Mesenchymal stem cell (in vitro differentiated cells and primary cell): ENCODE measurements at regions not wholly inside any gene's neighbourhood (a gene's known extent, or its start where the extent isn't known, plus 50 kb on each side); places are given as distances from the start of the nearest gene placed in this dataset.

Experiments used
- DNase-seq: peaks from one replicate; pipeline ENCODE4 v3.0.0-alpha.2; 2013
- H2AFZ ChIP-seq: one replicate; pipeline ENCODE4 v1.6.1; 2013; ENCODE audit warnings: low read depth, mild to moderate bottlenecking, control low read depth, inconsistent platforms, low read length, moderate library complexity
- H2AK5ac ChIP-seq: 2 replicates; pipeline ENCODE4 v1.6.1; 2013; ENCODE audit warnings: low read length, moderate library complexity, mild to moderate bottlenecking, inconsistent platforms; ENCODE audit not compliant: severe bottlenecking
- H2BK120ac ChIP-seq: one replicate; pipeline ENCODE4 v1.6.1; 2013; ENCODE audit warnings: low read depth, mild to moderate bottlenecking, inconsistent platforms, low read length, moderate library complexity
- H2BK12ac ChIP-seq, 2 experiments: one replicate each; pipeline ENCODE4 v1.6.1; 2013; ENCODE audit warnings: inconsistent platforms in 2 of 2, low read length in 2 of 2, mild to moderate bottlenecking in 2 of 2, moderate library complexity in 2 of 2, control low read depth in 1 of 2
- H2BK15ac ChIP-seq: one replicate; pipeline ENCODE4 v1.6.1; 2013; ENCODE audit warnings: mild to moderate bottlenecking, low read depth, inconsistent platforms; ENCODE audit not compliant: poor library complexity, severe bottlenecking
- H2BK5ac ChIP-seq: 2 replicates; pipeline ENCODE4 v1.6.1; 2013; ENCODE audit warnings: low read depth, mild to moderate bottlenecking, low read length, control low read depth, inconsistent platforms; ENCODE audit not compliant: poor library complexity, severe bottlenecking
- H3K14ac ChIP-seq, 2 experiments: one replicate each; pipeline ENCODE4 v1.6.1; 2013; ENCODE audit warnings: inconsistent platforms in 2 of 2, low read length in 2 of 2, control low read depth in 1 of 2, mild to moderate bottlenecking in 1 of 2, moderate library complexity in 1 of 2
- H3K18ac ChIP-seq, 2 experiments: one replicate each; pipeline ENCODE4 v1.6.1; 2013; ENCODE audit warnings: inconsistent platforms in 2 of 2, low read length in 2 of 2, control low read depth in 1 of 2, low read depth in 1 of 2, mild to moderate bottlenecking in 1 of 2
- H3K23ac ChIP-seq, 2 experiments: one replicate each; pipeline ENCODE4 v1.6.1; 2013; ENCODE audit warnings: inconsistent platforms in 2 of 2, low read length in 2 of 2, mild to moderate bottlenecking in 2 of 2, moderate library complexity in 2 of 2, control low read depth in 1 of 2
- H3K27ac ChIP-seq: 2 replicates; pipeline ENCODE4 v1.5.1; 2013; ENCODE audit warnings: mild to moderate bottlenecking, moderate library complexity, low read length, control low read depth, inconsistent platforms; ENCODE audit not compliant: poor library complexity, severe bottlenecking
- H3K27me3 ChIP-seq, 2 experiments: 2 replicates each; pipeline versions ENCODE4 v1.6.1 to v1.7.0; 2013; ENCODE audit warnings: low read length in 2 of 2, mild to moderate bottlenecking in 2 of 2, moderate library complexity in 2 of 2, control low read depth in 1 of 2, inconsistent platforms in 1 of 2; ENCODE audit not compliant: control insufficient read depth in 1 of 2, insufficient read depth in 1 of 2
- H3K36me3 ChIP-seq, 2 experiments: 2 replicates each; pipeline versions ENCODE4 v1.6.1 to v1.7.0; 2013; ENCODE audit warnings: low read length in 2 of 2, control low read depth in 1 of 2, inconsistent platforms in 1 of 2, low read depth in 1 of 2, mild to moderate bottlenecking in 1 of 2; ENCODE audit not compliant: insufficient read depth in 2 of 2, control insufficient read depth in 1 of 2
- H3K4ac ChIP-seq, 2 experiments: one replicate each; pipeline ENCODE4 v1.6.1; 2013; ENCODE audit warnings: inconsistent platforms in 2 of 2, low read length in 2 of 2, mild to moderate bottlenecking in 2 of 2, moderate library complexity in 2 of 2, control low read depth in 1 of 2, low read depth in 1 of 2
- H3K4me1 ChIP-seq: 2 replicates; pipeline ENCODE4 v1.6.1; 2013; ENCODE audit warnings: low read depth, low read length, control low read depth; ENCODE audit not compliant: control insufficient read depth, insufficient read depth
- H3K4me2 ChIP-seq: 2 replicates; pipeline ENCODE4 v1.6.1; 2013; ENCODE audit warnings: low read length, mild to moderate bottlenecking, inconsistent platforms; ENCODE audit not compliant: poor library complexity, severe bottlenecking
- H3K4me3 ChIP-seq, 2 experiments: 2 replicates each; pipeline versions ENCODE4 v1.5.1 to v1.7.0; 2013; ENCODE audit warnings: low read length in 2 of 2, mild to moderate bottlenecking in 2 of 2, control low read depth in 1 of 2, low read depth in 1 of 2; ENCODE audit not compliant: insufficient read depth in 1 of 2
- H3K79me1 ChIP-seq: replicated peaks from 2 replicates; pipeline ENCODE4 v1.6.1; 2013; ENCODE audit warnings: mild to moderate bottlenecking, control low read depth, low read length, inconsistent platforms; ENCODE audit not compliant: poor library complexity, severe bottlenecking
- H3K9ac ChIP-seq: 2 replicates; pipeline ENCODE4 v1.7.0; 2013; ENCODE audit warnings: mild to moderate bottlenecking, low read length, moderate library complexity
- H3K9me3 ChIP-seq: 2 replicates; pipeline ENCODE4 v1.7.0; 2013; ENCODE audit warnings: mild to moderate bottlenecking, low read length; ENCODE audit not compliant: control insufficient read depth
- H4K8ac ChIP-seq: one replicate; pipeline ENCODE4 v1.6.1; 2013; ENCODE audit warnings: inconsistent platforms, mild to moderate bottlenecking, low read length, moderate library complexity
- H4K91ac ChIP-seq: one replicate; pipeline ENCODE4 v1.6.1; 2013; ENCODE audit warnings: mild to moderate bottlenecking, low read length, inconsistent platforms
- WGBS: methylation state at CpG from one replicate; pipeline ENCODE4 v1.1.7; 2013; ENCODE audit warnings: mixed read lengths; 5-methylcytosine and 5-hydroxymethylcytosine counted together

- Histone ChIP-seq H4K8ac (no peak overlapping the region), H2BK120ac (no peak overlapping the region)
- DNase-seq = no peak
Measured at GRCh38 chr3:81268526-81268925, 492.9 kb downstream of the GBE1 start.

GRCh38 chr3:81261996-81262395, 499.4 kb downstream of the GBE1 start:
- Histone ChIP-seq H3K27me3 (no peaks in the 10 kb centered on the region), H3K4me1 (no peaks in the 10 kb centered on the region), H3K4me3 (no peak overlapping the region), H2AK5ac (no peak overlapping the region), H3K14ac (no peak overlapping the region), H2BK15ac (no peak overlapping the region), H4K91ac (no peak overlapping the region), H3K36me3 (no peaks in the 10 kb centered on the region), H3K4ac (no peak overlapping the region), H2AFZ (no peak overlapping the region), H3K9ac (no peak overlapping the region), H3K79me1 (no peaks in the 10 kb centered on the region), H3K9me3 (no peaks in the 10 kb centered on the region), H2BK120ac (no peak overlapping the region), H3K23ac (no peak overlapping the region), H3K27ac (no peak overlapping the region), H3K18ac (no peak overlapping the region), H3K4me2 (no peak overlapping the region), H2BK5ac (no peak overlapping the region), H2BK12ac (no peak overlapping the region), H4K8ac (no peak overlapping the region)
- DNase-seq = no peak
- no CpG with 5 or more reads among the region's 1 CpG for WGBS

More at GRCh38 chr3:81268526-81268925, 492.9 kb downstream of the GBE1 start:
- Histone ChIP-seq H2BK12ac (no peak overlapping the region), H2BK15ac (no peak overlapping the region), H2AK5ac (no peak overlapping the region), H3K9me3 (no peaks in the 10 kb centered on the region), H3K9ac (no peak overlapping the region), H3K18ac (no peak overlapping the region), H2AFZ (no peak overlapping the region), H3K27me3 (no peaks in the 10 kb centered on the region), H3K36me3 (no peaks in the 10 kb centered on the region), H3K4me3 (no peak overlapping the region), H3K4me2 (no peak overlapping the region), H3K14ac (no peak overlapping the region), H3K4me1 (no peaks in the 10 kb centered on the region), H4K91ac (no peak overlapping the region), H2BK5ac (no peak overlapping the region), H3K79me1 (no peaks in the 10 kb centered on the region), H3K27ac (no peak overlapping the region), H3K23ac (no peak overlapping the region), H3K4ac (no peak overlapping the region)
- 83% methylated on average over 3 of the region's 4 CpGs for WGBS

GRCh38 chr3:81255463-81255862, 506.0 kb downstream of the GBE1 start:
- Histone ChIP-seq H2BK120ac (no peak overlapping the region), H3K9me3 (no peaks in the 10 kb centered on the region), H4K91ac (no peak overlapping the region), H3K79me1 (no peaks in the 10 kb centered on the region), H3K4me1 (no peaks in the 10 kb centered on the region), H3K14ac (no peak overlapping the region), H3K27me3 (no peaks in the 10 kb centered on the region), H3K4ac (no peak overlapping the region), H2AFZ (no peak overlapping the region), H4K8ac (no peak overlapping the region), H2BK15ac (no peak overlapping the region), H3K9ac (no peak overlapping the region), H3K4me2 (no peak overlapping the region), H3K18ac (no peak overlapping the region), H3K27ac (no peak overlapping the region), H2AK5ac (no peak overlapping the region), H2BK5ac (no peak overlapping the region), H3K23ac (no peak overlapping the region), H3K36me3 (no peaks in the 10 kb centered on the region), H3K4me3 (no peak overlapping the region), H2BK12ac (no peak overlapping the region)
- no peak for DNase-seq
- WGBS = 92% methylated on average over 2 of the region's 4 CpGs

GRCh38 chr3:81251096-81251495, 510.3 kb downstream of the GBE1 start:
- no peak overlapping the region for H3K4me2 ChIP-seq

More at GRCh38 chr3:81251096-81251495, 510.3 kb downstream of the GBE1 start:
- Histone ChIP-seq H4K91ac (no peak overlapping the region), H2BK15ac (no peak overlapping the region), H3K4ac (no peak overlapping the region), H3K27me3 (no peaks in the 10 kb centered on the region), H3K27ac (no peak overlapping the region), H2AK5ac (no peak overlapping the region), H3K23ac (no peak overlapping the region), H3K18ac (no peak overlapping the region), H3K4me1 (no peaks in the 10 kb centered on the region), H2BK5ac (no peak overlapping the region), H2BK120ac (no peak overlapping the region), H3K79me1 (no peaks in the 10 kb centered on the region), H3K9me3 (no peaks in the 10 kb centered on the region), H2AFZ (no peak overlapping the region), H3K36me3 (no peaks in the 10 kb centered on the region), H2BK12ac (no peak overlapping the region), H3K4me3 (no peak overlapping the region), H3K14ac (no peak overlapping the region), H3K9ac (no peak overlapping the region), H4K8ac (no peak overlapping the region)
- DNase-seq = no peak
- WGBS = 88% methylated on average over 2 of the region's 2 CpGs
